Endothelial cell of umbilical vein (primary cell): ENCODE measurements at regions not wholly inside any gene's neighbourhood (a gene's known extent, or its start where the extent isn't known, plus 50 kb on each side); places are given as distances from the start of the nearest gene placed in this dataset.
"Not testable (repeated sequence)": the region's sequence is repeated elsewhere in the genome, so short reads cannot be mapped to it uniquely, and the experiment has no call there.

Source experiments
- GATA2 ChIP-seq: IDR thresholded peaks from 2 replicates; pipeline ENCODE4 v1.7.0; 2011; ENCODE audit warnings: low read depth, mild to moderate bottlenecking, moderate library complexity, mixed read lengths, low read length; ENCODE audit not compliant: insufficient read length, insufficient read depth
- POLR2A ChIP-seq: IDR thresholded peaks from 2 replicates; pipeline ENCODE4 v1.6.1; 2012; ENCODE audit warnings: low read depth, mild to moderate bottlenecking, control low read depth, low read length
- POLR2AphosphoS5 ChIP-seq: IDR thresholded peaks from 2 replicates; pipeline ENCODE4 v1.6.1; 2012; ENCODE audit warnings: low read depth, mild to moderate bottlenecking, control low read depth, low read length, moderate library complexity; ENCODE audit not compliant: insufficient read depth
- TF ChIP-seq, protein P1 (sequence below), 2 donors: IDR thresholded peaks; 1 replicate in 1 of 2; 2 replicates in 1 of 2; pipeline ENCODE4 v1.5.1; 2011; ENCODE audit warnings: low read length in 2 of 2, mild to moderate bottlenecking in 2 of 2, moderate library complexity in 2 of 2, control low read depth in 1 of 2, inconsistent platforms in 1 of 2, low read depth in 1 of 2; ENCODE audit not compliant: insufficient read depth in 1 of 2; ENCODE audit errors: extremely low read depth in 1 of 2

- TF ChIP-seq, protein P1, sequence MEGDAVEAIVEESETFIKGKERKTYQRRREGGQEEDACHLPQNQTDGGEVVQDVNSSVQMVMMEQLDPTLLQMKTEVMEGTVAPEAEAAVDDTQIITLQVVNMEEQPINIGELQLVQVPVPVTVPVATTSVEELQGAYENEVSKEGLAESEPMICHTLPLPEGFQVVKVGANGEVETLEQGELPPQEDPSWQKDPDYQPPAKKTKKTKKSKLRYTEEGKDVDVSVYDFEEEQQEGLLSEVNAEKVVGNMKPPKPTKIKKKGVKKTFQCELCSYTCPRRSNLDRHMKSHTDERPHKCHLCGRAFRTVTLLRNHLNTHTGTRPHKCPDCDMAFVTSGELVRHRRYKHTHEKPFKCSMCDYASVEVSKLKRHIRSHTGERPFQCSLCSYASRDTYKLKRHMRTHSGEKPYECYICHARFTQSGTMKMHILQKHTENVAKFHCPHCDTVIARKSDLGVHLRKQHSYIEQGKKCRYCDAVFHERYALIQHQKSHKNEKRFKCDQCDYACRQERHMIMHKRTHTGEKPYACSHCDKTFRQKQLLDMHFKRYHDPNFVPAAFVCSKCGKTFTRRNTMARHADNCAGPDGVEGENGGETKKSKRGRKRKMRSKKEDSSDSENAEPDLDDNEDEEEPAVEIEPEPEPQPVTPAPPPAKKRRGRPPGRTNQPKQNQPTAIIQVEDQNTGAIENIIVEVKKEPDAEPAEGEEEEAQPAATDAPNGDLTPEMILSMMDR (IDR thresholded peaks at IDR 0.05; ENCODE audit: extremely low read depth in 1 of 2, insufficient read depth in 1 of 2, low read depth in 1 of 2, low read length in 2 of 2), result not testable (repeated sequence)
- not testable (repeated sequence) for TF ChIP-seq GATA2, POLR2AphosphoS5, POLR2A
Observed at GRCh38 chr7:73186589-73187309, 100.9 kb upstream of the SPDYE9 start.
